GM21529 (cell line): ENCODE measurements at regions not wholly inside any gene's neighbourhood (a gene's known extent, or its start where the extent isn't known, plus 50 kb on each side); places are given as distances from the start of the nearest gene placed in this dataset.

ENCODE experiments used
- ATAC-seq: cut with Tn5 transposase; IDR thresholded peaks from one replicate; pipeline ENCODE4 v1.9.1; 2021; ENCODE audit not compliant: unreplicated experiment

DNA sequence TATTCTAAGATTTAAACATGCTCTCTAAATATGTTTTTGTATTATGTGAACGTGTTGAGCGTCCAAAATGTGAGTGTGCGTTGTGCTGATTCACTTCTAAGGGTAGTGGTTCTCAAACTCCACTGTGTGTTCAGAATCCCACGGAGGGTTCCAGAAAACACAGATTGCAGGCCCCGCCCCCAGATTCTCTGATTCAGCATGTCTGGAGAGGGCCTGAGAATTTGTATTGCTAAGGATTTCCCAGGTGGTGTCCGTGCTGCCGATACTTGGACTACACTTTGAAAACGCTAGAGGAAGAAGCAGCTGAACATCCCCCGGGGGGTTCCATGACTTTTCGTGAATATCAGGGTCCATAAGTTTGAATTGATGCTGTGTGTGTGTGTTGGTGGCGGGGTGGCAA lies 1043.2 kb upstream of the WWC1 start:
- ATAC-seq: no peak

DNA sequence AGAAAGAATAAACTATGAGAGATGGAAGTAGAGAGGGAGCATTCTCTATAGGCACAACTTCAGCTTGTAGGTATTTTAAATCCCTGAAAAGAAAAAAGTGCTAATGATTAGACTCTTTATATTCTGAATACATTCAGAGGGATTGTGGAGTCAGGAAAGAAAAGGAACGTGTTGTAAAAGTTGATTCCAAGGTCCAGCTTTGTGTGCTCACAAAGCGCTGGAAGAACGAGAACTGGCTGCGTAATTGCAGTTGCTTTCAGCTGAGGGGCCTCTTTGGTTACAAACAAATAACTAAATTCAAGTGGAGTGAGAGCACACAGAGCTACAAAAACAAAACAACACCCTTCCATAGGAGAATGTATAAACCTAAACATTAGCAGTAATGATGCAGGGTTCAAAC lies 1040.4 kb upstream of the WWC1 start:
- no peak for ATAC-seq

DNA sequence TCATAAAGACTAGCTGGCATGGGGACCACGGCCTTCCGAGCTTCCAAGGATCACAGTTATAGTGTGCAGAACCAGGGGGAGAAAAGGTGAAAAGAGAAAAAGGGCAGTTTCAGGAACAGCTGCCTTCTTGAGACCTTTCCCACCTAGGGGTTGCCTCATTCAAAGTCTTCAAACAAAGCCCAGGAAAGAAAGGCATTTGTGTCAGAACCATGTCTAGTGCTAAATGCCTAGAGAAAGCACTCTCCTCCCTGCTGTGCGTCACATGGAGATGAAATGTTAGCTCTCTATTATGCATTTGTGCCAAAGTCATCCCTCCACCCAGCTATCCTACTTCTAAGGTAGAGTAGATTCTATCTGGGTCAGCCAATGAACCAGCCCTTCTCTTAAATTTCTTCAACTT lies 1037.3 kb upstream of the WWC1 start:
- no peak for ATAC-seq

DNA sequence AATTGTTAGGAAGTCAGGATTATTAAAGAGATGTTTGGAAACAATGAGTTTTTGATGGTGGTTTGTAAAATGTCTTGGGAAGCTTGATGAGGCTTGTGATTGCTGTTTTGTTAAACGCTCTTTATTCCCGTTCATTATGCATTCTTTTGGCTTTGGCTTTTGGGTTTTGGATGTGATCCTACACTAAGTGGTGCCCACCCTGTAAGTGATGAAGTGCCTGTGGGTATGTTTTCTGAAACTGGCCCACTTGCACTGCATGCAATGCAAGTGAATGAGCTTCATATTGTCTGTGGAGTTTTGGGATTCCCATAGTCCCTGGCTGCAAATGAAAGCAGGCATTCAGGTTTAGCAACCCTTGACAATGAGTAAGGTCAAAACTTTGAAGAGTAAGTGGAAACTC lies 1035.5 kb upstream of the WWC1 start:
- no peak for ATAC-seq

DNA sequence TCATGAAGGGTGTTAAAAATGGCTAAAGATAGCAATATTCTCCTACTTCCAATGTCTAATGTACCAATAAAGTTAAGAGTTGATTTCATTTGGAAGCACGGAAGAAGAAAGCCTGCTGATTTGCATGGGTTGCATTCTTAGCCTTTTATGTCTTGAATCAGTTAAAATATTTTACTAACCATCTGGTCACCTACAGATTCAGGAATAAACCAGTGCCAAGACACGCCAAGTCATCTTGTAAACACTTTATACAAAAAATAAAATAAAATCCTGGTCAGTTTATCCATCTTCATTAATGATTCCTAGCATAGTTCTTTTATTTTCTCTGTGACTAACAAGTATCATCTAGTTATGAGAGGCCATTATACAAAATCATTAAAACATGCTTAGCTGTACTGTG lies 1031.6 kb upstream of the WWC1 start:
- ATAC-seq: no peak

DNA sequence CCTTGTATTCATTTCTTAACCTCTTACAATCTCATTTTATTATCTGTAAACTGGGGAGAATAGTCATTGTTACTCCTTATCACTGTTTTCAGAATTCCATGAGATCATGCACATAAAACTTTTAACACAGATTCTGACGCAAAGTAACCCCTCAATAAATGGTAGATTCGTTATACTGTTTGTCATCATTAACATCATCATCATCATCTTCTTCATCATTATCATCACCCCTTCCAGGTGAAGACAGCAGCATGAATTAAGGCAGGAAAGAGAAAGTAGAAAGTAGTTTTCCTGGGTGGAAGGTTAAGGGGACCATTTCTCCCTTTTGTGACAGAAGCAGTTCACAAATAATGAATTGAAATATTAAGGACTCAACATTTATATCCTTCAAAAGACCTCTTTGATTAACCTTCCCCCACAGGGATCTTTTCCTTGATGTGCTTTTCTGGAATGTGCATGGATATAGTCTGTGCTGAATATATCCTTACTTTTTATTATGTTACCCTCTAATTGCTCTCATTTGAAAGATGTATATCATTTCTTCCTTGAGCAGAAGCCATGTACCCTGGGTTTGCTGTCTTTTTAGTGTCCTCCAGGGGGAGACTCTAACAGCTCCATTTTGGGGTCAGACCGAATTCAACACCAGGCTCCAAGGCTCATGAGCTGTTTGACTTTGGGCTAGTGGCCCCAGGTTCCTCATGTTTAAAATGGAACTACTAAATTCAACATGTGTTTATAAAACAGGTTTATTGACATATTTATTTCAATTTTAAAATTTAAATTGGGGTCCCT lies 1029.9 kb upstream of the WWC1 start:
- ATAC-seq: no peak

DNA sequence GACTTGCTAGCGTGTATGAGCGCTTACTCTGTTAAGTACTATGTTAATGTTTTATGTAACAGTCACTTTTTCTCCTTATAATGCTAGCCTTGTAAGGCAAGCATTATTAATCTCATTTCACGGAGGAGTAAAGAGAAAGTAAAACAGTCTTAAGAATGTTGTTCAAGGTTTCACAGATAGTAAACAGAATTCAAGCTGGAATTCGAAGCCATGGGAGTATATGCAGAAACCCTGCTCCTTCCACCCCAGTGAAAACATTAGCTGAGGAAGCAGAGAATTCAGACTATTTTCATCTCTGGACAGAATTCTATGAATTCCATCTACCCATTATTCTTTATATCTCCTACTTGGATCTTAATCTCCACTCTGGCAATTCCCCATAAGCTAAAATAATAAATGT lies 1028.3 kb upstream of the WWC1 start:
- no peak for ATAC-seq

DNA sequence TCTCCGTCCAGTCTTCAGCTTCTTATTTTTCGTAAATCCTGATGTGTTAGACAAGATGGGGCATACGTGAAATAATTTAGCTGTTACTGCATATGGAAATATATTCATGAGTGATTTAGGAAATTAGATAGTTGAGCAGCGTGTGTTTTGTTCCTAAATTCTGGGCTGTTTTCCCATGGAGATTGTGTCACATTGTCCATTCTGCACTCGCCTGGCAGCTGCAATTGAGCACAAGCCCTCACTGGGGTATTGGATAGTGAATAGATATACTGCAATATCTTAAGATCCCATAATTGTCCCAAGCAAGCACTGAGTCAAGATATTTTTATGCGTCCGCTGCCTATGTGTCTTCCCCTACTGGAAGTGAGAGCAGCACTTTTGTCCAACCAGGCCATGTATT lies 1027.1 kb upstream of the WWC1 start:
- ATAC-seq: no peak

DNA sequence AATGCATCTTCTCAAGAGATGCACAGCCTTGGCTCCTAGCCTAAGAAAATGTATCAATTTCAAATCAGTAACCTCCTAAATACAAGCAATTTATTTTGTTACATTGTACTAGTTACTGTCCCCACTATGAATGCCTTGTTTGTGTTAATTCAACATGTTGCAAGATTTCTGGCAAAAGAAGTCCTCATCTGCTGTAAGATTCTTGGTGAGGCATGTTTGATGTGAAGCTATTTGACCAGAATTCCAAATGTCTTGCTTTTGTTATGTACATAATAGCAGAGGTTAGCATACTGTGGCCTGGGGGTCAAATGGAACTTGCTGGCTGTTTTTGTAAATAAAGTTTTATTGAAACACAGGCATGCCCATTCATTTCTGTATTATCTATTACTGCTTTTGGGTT lies 1023.1 kb upstream of the WWC1 start:
- no peak for ATAC-seq

DNA sequence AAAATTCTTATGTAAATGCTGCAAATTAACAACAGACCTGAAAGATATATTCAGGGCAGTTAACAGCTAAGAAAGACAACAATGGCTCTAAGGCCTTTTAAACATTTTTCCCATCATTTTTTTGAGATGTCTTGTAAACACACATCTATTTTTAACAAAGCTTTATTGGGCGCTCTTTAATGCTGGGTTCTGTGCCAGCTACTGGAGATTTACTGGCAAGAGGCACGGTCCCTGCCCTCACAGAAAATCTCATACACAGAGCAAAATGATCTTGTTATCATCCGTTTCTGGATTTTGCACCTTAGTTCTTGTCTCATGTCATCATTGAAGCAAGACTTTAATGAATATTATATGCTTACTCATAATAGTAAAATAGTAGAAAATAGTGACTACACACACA lies 1022.3 kb upstream of the WWC1 start:
- no peak for ATAC-seq

DNA sequence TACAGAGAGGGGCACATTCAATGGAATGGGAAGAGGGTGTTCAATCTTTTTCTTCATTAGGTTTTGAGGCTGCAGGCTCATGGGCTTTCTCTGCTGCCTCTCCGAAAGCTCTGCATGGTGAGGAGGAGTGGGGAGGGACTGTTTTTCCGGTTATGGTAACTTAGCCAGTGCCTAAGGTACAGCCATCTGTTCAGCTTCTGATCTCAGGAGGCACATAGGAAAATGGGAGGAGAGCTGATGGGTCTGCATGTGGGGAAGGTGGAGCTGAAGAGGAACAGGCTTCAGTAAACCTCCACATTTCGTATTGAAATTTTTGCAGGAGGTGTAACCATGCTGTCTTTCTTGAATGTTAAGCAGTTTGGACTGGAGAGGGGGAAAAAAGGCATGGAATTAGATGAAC lies 1020.4 kb upstream of the WWC1 start:
- no peak for ATAC-seq

DNA sequence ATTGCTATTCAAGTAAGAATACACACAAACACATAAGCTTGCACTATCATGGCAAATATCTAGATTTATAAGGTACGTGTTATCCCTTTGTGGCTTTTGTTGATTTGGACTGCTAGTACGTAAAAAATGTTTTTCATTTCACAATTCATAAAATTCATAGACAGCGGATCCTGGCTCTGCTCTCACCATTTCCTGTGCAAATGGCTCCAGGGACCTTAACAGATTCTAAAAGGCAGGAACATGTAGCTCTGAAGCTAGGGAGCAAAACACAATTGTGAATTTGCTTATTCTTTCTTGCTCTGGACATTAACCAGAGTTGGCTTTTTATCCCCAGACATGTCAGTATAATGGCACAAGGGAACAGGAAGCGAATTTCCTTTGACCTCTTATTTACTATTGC lies 1019.9 kb upstream of the WWC1 start:
- ATAC-seq: no peak

DNA sequence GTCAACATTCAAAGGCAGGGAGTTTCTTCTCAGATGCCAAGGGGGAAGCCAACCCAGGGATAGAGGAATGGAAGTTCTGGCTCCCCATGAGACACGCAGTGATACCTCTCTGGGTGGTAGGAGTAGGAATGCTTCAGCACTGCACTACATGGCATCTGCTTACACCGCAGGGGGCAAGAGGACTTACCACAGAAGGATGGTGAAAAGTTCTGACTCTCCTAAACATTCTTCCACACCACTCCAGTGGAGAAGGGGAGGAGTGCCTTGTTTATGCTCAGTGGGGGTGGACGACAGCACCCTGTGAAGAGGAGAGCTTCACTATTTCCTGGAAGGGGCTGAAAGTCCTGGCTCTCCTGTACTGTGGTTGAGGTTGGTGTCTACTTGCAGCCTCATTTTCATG lies 1011.3 kb upstream of the WWC1 start:
- ATAC-seq: no peak

DNA sequence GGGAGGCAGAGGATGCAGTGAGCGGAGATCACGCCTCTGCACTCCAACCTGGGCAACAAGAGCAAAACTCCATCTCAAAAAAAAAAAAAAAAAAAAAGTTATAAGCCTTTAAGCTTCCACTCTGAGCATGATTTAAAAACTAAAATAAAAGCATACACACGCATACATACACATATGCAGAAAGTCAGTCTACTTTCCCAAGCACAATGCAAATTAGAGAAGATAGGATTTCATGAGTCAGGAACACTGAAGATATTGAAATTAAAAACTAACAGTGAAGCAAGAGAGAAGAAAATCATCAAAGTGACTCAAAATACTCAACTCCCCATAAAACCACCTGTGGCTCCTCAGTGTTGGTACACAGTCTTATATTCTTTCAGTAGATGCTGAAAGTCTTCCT lies 1009.5 kb upstream of the WWC1 start:
- ATAC-seq: no peak

DNA sequence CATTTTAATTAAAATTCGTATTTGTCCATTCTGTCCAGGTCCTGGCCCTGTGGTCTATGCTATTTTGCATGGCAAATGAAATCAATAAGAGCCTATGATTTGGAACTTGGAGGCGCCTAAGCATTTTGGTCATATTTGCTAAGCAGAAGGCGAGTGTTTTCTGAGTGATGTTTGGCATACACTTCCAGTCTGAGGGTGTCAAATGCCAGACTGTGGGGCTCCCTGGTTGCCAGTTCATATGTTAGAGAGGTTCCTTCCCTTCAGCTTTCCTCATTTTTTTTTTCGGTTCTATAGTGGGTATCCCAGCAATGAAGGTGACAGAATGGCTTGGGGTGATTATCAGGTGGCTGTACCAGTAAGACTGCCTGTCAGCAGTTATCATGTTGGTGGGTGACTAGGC lies 1007.8 kb upstream of the WWC1 start:
- no peak for ATAC-seq

DNA sequence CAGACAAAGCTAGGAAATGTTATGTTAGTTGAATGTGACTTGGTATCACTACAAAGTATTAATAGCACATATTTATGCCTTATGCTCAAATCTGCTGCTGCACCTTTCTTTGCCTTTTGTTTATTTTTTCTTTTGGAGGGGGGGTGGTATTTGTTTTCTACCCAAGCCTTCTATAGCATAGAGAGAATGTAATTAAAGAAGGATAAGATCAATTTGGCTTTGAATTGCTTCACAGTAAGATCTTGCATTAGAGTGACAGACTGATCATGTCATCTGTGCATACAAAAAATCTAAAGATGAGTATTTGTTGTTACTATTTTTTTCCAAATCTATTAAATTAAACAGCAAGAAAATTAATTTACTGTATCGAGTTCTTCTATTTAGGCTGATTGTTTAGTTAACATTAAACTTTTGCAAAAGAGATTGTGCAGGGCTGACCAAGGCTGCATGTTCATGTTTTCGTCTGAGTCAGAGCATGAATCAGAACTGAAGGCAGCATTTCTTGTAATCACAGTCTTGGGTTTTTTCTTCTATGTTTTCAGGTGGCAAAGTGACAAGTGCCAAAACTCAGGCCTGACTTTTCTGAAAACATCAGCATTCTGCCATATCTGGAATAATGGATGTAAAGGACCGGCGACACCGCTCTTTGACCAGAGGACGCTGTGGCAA lies 1007.1 kb upstream of the WWC1 start:
- ATAC-seq: no peak

DNA sequence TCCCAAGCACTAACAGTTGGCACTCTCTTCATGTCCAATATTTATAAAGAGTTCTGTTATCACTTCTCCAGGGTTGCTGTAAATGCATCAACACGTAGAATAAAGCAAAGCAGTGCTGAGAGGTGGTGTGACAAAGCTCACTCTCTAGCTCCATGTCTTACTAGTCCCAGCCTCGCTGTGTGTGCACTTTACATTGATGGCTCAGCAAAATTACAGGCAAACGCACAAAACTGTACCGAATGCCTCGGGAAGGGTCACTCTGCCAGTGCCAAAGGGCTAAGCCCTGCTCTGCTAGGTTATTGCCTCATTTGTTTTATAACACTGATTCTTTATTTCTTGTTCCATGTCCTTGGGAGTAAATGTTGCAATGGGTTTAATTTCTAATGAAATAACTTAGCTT lies 1005.9 kb upstream of the WWC1 start:
- no peak for ATAC-seq

DNA sequence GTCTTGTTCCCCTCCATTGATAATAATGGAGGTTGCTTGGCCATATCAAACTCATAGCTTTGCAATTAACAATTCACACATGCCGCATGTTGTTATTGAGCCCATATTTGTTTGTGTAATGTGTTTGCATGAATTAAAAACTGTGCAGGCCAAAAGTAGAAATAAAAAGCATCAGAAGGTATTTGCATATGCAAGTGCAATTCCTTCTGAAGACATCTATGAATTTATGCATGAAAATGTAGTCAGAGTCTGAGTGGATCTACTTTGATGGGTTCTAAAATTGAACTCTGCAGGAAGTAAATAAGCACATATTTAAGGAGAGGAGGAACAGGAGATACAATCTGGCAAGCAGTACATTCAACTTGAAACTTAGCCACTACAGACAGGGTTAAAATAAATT lies 1004.6 kb upstream of the WWC1 start:
- ATAC-seq: no peak

DNA sequence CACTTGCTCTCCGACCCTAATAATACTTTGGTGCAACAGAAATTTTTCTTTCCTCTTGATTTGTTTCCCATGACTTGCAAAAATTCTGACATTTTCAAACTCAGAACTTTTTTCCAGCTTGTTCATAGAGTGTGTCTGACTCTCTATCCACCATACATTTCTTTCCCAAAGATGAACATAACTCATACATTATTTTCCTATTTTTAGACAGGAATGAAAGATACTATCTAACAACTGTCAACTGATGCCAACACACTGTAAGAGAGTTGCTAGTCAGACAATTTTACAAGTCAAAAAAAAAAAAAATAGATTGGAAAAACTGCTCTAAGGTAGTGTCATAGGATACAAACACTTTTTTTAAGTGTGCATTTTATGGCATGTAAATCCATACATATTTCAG lies 1001.0 kb upstream of the WWC1 start:
- ATAC-seq: no peak

DNA sequence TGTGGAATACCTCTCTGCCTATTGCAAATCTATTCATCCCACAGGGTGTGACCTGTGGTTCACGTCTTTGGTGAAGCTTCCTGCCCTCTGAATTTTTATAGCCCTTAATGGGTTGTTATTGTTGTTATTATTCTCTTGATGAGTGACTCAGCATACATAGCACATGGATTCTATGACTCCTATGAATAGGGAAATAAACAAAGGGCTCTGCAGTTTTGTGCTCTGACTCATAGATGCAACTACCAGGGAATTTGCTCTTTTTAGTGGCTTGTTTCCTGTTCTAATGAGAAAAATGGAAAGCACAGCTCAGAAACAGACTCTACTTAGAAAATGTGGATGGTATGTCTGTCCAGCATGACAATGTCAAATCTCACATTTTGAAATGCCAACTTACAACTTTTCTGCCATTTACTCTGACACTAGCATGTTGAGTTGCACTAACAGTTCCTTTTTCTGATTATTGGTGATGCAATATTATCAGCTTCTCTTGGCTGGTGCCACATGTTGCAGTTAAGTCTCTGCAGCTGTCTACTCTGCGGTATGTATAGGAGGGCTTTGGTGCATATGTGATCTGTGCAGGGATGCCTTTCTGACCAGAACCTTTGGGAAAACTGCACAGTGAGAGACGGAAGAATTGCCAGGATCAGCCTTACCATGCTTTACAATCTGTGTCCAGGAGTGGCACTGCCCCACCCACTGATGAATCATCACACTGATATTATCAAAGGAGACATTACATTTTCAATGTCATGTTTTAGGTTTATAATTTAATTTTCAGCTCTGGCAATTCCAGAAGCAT lies 996.4 kb upstream of the WWC1 start:
- ATAC-seq: no peak

DNA sequence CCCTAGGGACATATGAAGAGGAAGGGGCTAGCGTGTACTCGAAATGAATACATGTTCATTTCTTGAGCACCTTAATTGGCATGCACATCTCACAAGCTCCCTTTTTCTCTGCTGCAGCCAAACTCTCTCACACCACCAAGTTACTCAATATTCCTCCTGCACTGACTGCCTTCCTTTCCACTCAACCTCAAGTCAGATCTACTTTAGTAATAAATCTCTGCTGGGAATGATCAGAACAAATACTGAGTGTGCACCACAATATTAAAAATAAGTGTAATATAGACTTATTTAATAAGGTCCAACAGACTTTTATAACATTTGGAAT lies 995.8 kb upstream of the WWC1 start:
- no peak for ATAC-seq

DNA sequence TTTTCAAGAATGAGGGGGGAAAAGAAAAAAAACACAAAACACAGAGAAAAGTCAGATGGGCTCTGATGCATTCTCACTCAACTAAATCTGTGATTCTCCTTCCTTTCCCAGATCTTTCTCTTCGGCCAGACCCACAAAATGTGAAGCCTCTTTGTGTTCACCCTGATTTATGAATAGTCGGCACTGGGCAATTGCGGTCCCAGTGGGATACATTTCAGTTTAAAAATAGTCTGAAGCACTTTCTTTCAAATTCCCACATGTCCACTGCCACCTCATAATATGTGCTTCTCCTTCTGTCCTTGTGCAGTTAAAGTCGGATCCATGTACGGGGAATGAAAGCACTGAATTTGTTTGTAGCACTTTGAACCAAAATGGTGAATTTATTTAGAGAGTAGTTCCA lies 995.4 kb upstream of the WWC1 start:
- no peak for ATAC-seq
